ENCODE measurements at regions not wholly inside any gene's neighbourhood (a gene's known extent, or its start where the extent isn't known, plus 50 kb on each side); places are given as distances from the start of the nearest gene placed in this dataset.

DNA sequence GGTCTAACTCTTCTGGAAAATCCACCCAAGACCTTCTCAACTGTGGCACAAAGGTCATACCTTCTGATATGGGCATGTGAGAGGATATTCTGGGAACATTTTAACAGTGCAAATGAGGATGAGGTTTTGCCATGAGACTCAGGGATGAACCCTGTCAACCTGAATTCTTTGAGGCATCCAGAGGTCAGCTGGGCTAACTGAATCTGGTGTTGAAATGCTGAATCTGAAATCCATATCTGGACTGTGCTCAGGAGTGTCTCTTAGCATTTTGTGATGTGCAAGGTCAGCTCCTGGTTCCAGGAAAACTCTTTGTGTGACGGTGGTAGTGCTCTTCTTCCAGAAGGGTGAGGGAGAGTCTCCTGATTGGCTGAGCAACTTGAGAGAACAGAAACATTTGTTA lies 276.0 kb upstream of the SALL1 start:
- no peaks in the 10 kb centered on the region for H3K36me3 ChIP-seq (replicated peaks; ENCODE audit: insufficient read depth, low read depth)
- H4K20me1 ChIP-seq (ENCODE audit: insufficient read depth, poor library complexity, severe bottlenecking): no peaks in the 10 kb centered on the region
- H3K9me3 ChIP-seq (ENCODE audit: low read depth): no peaks in the 10 kb centered on the region
- TF ChIP-seq EZH2 (IDR thresholded peaks at IDR 0.05; ENCODE audit: borderline replicate concordance) (no peak), EZH2phosphoT487 (IDR thresholded peaks at IDR 0.05; ENCODE audit: low read depth, severe bottlenecking, unreplicated experiment) (no peak)
- TF ChIP-seq, protein P1, sequence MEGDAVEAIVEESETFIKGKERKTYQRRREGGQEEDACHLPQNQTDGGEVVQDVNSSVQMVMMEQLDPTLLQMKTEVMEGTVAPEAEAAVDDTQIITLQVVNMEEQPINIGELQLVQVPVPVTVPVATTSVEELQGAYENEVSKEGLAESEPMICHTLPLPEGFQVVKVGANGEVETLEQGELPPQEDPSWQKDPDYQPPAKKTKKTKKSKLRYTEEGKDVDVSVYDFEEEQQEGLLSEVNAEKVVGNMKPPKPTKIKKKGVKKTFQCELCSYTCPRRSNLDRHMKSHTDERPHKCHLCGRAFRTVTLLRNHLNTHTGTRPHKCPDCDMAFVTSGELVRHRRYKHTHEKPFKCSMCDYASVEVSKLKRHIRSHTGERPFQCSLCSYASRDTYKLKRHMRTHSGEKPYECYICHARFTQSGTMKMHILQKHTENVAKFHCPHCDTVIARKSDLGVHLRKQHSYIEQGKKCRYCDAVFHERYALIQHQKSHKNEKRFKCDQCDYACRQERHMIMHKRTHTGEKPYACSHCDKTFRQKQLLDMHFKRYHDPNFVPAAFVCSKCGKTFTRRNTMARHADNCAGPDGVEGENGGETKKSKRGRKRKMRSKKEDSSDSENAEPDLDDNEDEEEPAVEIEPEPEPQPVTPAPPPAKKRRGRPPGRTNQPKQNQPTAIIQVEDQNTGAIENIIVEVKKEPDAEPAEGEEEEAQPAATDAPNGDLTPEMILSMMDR (IDR thresholded peaks at IDR 0.05; ENCODE audit: poor library complexity): no peak
- no peak overlapping the region for H3K27ac ChIP-seq
- no peak overlapping the region for H2AFZ ChIP-seq
- 25% methylated on average over 1 of the region's 1 CpG for WGBS (ENCODE audit: low lambda C conversion rate, missing lambda C conversion rate)
- peaks cover 7% of the 10 kb centered on the region for H3K27me3 ChIP-seq
- H3K4me2 ChIP-seq: no peak overlapping the region
- H3K9me2 ChIP-seq (replicated peaks; ENCODE audit: insufficient read depth): no peaks in the 10 kb centered on the region
- no peaks in the 10 kb centered on the region for H3K79me2 ChIP-seq
- H3K4me1 ChIP-seq (ENCODE audit: insufficient read depth): peaks cover 7% of the 10 kb centered on the region
- DNase-seq (ENCODE audit: low spot score): no peak
- no peak overlapping the region for H3K4me3 ChIP-seq

DNA sequence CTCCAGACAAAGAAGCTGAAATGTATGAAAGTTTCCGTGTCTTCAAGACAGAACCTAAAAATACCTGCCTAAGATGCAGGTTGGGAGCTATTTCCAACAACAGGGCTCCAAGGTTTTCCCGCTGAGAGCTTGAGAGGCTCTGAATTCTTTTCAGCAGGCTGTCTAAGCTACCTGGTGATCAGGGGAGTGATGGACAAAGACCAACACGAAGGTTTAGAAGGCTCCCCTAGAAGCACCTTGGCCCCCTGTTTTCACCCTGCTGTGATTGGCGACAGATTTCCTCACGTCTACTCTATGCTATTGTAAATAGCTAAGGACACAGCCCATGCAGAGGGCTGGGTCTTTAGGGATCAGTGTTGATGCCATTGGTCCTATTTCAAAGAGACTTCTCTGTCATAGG lies 275.2 kb upstream of the SALL1 start:
- no peak for TF ChIP-seq EZH2 (IDR thresholded peaks at IDR 0.05; ENCODE audit: borderline replicate concordance)
- TF ChIP-seq, protein P1 (IDR thresholded peaks at IDR 0.05; ENCODE audit: poor library complexity): no peak
- TF ChIP-seq EZH2phosphoT487 (IDR thresholded peaks at IDR 0.05; ENCODE audit: low read depth, severe bottlenecking, unreplicated experiment): no peak
- no peak overlapping the region for H2AFZ ChIP-seq
- no peaks in the 10 kb centered on the region for H3K79me2 ChIP-seq
- H3K9me2 ChIP-seq (replicated peaks; ENCODE audit: insufficient read depth): no peaks in the 10 kb centered on the region
- H3K36me3 ChIP-seq (replicated peaks; ENCODE audit: insufficient read depth, low read depth): no peaks in the 10 kb centered on the region
- H3K4me1 ChIP-seq (ENCODE audit: insufficient read depth): peaks cover 6% of the 10 kb centered on the region
- no peak overlapping the region for H3K4me3 ChIP-seq
- no peak for DNase-seq (ENCODE audit: low spot score)
- H4K20me1 ChIP-seq (ENCODE audit: insufficient read depth, poor library complexity, severe bottlenecking): no peaks in the 10 kb centered on the region
- H3K9me3 ChIP-seq (ENCODE audit: low read depth): no peaks in the 10 kb centered on the region
- H3K27ac ChIP-seq: no peak overlapping the region
- H3K4me2 ChIP-seq: no peak overlapping the region
- 51% methylated on average over 5 of the region's 5 CpGs for WGBS (ENCODE audit: low lambda C conversion rate, missing lambda C conversion rate)
- peaks cover 7% of the 10 kb centered on the region for H3K27me3 ChIP-seq

GRCh38 chr16:51420247-51420646 lies 269.2 kb upstream of the SALL1 start:
- Histone ChIP-seq H2AFZ (no peak overlapping the region), H4K20me1 (ENCODE audit: insufficient read depth, poor library complexity, severe bottlenecking) (no peaks in the 10 kb centered on the region), H3K4me2 (no peak overlapping the region), H3K4me3 (no peak overlapping the region), H3K27ac (peak overlapping the region; percentile 82), H3K36me3 (replicated peaks; ENCODE audit: insufficient read depth, low read depth) (no peaks in the 10 kb centered on the region), H3K27me3 (peaks cover 5% of the 10 kb centered on the region), H3K79me2 (no peaks in the 10 kb centered on the region), H3K9me3 (ENCODE audit: low read depth) (no peaks in the 10 kb centered on the region), H3K4me1 (ENCODE audit: insufficient read depth) (no peaks in the 10 kb centered on the region), H3K9me2 (replicated peaks; ENCODE audit: insufficient read depth) (no peaks in the 10 kb centered on the region)
- DNase-seq (ENCODE audit: low spot score): no peak
- 82% methylated on average over 2 of the region's 2 CpGs for WGBS (ENCODE audit: low lambda C conversion rate, missing lambda C conversion rate)
- no peak for TF ChIP-seq EZH2 (IDR thresholded peaks at IDR 0.05; ENCODE audit: borderline replicate concordance)

DNA sequence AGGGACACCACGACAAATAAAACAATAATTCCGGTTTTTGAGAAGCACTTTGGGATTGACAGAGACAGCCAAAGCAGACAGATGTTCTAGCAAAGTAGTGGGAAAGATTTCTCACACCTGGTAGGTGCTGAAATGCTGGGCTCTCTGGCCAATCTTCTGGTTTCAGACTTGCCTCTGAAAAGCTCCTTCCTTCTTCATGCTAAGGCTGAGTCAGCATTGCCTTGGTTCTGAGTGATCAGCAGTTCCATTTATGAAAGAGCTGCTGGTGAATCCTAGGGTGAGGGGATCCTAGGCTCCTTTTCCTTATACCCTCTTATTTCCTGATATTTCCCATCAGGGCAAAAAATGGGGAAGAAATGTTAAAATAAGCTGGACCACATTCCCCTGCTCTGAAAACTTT lies 268.7 kb upstream of the SALL1 start:
- TF ChIP-seq, protein P1 (IDR thresholded peaks at IDR 0.05; ENCODE audit: poor library complexity): no peak
- TF ChIP-seq EZH2phosphoT487 (IDR thresholded peaks at IDR 0.05; ENCODE audit: low read depth, severe bottlenecking, unreplicated experiment) (no peak), EZH2 (IDR thresholded peaks at IDR 0.05; ENCODE audit: borderline replicate concordance) (no peak)
- Histone ChIP-seq H3K4me1 (ENCODE audit: insufficient read depth) (no peaks in the 10 kb centered on the region), H3K4me3 (no peak overlapping the region), H3K4me2 (no peak overlapping the region), H3K79me2 (no peaks in the 10 kb centered on the region), H4K20me1 (ENCODE audit: insufficient read depth, poor library complexity, severe bottlenecking) (no peaks in the 10 kb centered on the region), H3K9me2 (replicated peaks; ENCODE audit: insufficient read depth) (no peaks in the 10 kb centered on the region), H3K27ac (peak overlapping the region; percentile 82), H3K36me3 (replicated peaks; ENCODE audit: insufficient read depth, low read depth) (no peaks in the 10 kb centered on the region), H2AFZ (no peak overlapping the region), H3K9me3 (ENCODE audit: low read depth) (no peaks in the 10 kb centered on the region), H3K27me3 (peaks cover 5% of the 10 kb centered on the region)
- WGBS (ENCODE audit: low lambda C conversion rate, missing lambda C conversion rate): 70% methylated on average over 2 of the region's 2 CpGs
- DNase-seq (ENCODE audit: low spot score): peak; percentile 17
